NOMO-1 treated with DMSO at 0.1 percent for 48 hours (cell line): ENCODE measurements at regions not wholly inside any gene's neighbourhood (a gene's known extent, or its start where the extent isn't known, plus 50 kb on each side); places are given as distances from the start of the nearest gene placed in this dataset.

Experiments used
- DNase-seq: peaks from one replicate; lab custom pipeline; 2025; ENCODE audit not compliant: unreplicated experiment; lab: John Stamatoyannopoulos, UW

DNA sequence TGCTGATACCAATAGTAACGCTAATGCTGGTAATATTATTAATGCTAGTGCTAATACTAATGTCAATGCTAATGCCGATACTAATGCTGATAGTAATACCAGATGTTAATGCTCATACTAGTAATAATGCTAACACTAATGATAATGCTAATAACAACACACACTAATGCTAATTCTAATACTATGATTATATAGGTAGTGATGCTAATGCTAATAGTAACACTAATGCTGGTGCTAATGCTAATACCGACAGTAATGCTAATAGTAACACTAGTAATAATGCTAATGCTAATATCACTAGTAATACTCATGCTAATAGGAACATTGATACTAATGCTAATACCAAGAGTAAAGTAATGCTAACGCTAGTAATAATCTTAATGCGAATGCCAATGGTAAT, 406.4 kb upstream of the RNF32 start:
- no peak for DNase-seq

GRCh38 chr7:156232931-156233705, 407.5 kb upstream of the RNF32 start:
- DNase-seq = no peak

DNA sequence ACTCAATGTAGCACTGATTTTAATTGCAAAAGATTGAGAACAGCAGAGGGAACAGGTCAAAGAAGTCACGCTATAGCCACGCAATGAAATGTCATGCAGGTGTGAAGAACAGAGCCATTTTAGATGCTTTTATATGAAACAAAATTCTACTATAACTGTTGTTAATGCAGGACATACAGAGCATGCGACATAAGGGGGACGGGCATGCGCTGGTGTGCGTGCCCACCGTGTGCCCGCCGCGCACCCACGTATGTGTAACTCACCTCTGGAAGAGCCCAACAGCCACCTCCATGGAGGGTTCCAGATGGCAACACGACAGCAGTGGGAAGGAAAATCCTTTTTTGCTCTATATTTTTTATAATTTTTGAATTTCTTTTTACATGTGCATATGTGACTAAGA, 410.0 kb upstream of the RNF32 start:
- DNase-seq = no peak

DNA sequence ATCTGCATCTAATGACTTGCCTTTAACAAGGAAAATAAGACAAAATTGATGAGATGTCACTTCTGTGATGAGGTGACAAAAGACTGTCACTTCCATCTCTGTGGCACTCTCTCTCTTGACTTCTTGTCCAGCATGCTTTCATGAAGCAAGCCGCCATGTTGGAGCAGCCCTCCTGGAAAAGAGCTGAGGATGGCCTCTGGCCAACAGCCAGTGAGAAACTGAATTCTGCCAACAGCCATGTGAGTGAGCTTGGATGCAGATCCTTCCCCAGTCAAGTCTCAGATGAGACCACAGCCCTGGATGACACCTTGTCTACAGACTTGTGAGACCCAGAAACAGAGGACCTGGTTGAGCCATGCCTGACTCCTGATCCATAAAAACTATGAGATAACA, 412.6 kb upstream of the SHH start:
- DNase-seq = no peak

GRCh38 chr7:156223935-156224832, 411.9 kb upstream of the SHH start:
- DNase-seq = no peak

DNA sequence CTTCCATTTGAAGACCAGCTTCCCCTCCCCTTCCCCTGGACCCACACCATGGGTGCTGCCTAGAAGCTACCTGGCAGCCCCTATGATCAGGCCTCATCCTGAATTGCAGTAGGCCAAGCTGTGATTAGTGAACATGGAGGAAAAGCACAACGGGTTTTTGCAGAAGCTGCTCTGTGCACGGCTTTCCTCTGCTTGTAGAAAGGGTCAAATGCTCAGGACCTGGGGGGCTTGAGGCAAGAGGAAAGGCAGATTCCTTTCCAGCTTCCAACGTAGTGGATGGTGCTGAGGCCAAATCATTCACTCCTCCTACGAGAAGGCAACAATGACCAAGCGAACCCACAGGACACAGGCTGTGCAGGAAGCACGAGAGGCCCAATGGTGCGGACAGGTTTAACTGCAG, 410.3 kb upstream of the SHH start:
- DNase-seq = no peak

- DNase-seq = no peak
Observed at GRCh38 chr7:156222151-156222550, 409.9 kb upstream of the SHH start.

DNA sequence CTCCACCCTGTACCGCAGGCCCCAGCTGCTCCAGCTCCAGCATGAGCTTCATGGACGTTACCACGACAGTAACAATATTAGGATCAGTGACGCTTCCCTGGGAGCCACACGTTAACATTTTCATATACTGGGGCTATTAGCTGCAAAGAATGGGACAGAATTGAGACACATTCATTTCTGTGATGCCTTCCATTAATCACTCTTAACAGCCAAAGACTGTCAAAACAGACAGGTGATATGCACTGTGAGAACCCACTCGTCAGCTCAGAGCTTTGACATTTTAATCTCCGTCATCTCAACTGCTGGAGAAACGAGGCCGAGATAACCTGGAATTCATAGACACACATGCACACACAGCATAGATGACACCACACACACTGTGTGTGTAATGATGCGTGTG, 408.4 kb upstream of the SHH start:
- DNase-seq = no peak

DNA sequence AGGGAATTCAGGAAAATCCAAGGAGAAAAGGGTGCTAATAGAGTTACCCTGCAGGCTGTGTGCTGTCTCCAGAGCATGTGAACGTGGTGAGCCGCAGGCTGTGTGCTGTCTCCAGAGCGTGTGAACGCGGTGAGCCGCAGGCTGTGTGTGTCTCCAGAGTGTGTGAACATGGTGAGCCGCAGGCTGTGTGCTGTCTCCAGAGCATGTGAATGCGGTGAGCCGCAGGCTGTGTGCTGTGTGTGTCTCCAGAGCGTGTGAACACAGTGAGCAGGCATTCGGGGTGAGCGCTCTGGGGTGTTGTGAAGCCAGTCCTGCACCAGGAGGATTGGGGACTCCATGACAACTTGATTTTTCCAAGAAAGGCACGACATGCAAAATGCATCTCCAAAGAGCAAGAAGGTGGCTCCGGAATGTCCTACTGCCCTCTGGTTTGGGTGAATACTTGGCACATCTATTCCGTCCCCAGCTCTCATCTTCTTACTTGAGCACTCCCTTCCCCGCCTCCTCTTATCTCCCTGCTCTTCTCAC, 407.9 kb upstream of the SHH start:
- DNase-seq = no peak

DNA sequence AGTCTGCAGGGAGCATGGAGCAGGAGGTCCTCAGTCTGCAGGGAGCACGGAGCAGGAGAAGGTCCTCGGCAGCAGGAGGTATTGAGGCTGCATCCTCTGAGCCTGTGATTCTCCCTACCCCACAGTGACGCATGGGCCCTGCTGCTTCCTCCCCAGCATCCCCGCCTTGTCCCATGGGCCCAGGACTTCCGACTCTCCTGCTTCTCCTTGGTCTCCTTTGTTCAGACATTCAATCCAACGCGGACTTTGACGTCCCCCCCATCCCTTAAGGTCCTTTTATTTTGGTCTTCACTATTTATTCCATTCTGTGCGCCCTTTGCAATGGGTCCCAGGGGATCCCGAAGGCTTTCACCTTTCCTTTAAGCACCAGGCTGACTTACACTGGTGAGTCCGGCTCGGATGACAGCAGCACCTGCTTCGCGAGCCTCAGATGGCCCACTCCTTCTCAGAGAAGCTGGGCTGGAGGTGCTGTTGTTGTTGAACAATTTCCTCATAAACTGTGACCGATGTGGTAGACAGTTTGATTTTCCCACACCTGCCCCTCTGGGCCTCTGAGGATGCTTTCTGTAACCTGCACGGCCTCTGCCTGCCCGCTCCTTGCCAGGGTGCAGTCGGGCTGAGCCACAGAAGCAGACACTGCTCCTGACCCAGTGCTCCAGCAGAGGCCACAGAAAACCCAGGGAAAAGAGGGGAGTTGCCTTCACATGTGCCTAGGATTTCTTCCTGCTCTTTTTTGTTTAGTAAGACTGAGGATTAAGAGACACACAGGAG, 407.2 kb upstream of the SHH start:
- DNase-seq = no peak

DNA sequence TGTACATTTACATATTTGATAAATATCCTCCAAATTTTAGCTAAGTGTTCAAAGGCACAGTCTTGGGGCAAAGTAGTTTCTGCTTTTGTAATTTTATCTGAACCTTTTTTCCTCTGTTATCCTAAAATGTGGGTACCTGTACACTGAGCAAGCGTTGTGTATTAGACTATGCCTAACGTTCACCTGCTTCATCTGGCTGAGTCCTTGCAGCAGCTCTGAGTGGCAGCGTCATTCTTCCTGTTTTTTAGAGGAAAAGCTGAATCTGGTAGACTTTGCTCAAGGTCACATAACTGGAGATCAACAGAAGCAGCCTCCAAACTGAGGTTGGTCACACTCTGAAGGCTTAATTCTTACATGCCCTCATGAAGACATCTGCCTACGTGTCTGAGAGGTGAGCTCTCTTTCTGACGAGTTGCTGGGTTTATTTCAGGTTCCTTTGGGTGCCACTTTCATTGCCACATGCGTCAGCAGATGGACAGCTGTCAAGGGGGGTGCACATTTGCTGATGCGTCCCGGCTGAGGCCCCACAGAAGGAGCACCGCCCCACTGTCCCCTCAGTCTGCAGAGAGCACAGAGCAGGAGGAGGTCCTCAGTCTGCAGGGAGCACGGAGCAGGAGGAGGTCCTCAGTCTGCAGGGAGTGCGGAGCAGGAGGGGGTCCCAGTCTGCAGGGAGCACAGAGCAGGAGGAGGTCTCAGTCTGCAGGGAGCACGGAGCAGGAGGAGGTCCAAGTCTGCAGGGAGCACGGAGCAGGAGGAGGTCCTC, 406.5 kb upstream of the SHH start:
- DNase-seq = no peak

- DNase-seq = no peak
Observed at GRCh38 chr7:156217803-156218202, 405.5 kb upstream of the SHH start.

DNA sequence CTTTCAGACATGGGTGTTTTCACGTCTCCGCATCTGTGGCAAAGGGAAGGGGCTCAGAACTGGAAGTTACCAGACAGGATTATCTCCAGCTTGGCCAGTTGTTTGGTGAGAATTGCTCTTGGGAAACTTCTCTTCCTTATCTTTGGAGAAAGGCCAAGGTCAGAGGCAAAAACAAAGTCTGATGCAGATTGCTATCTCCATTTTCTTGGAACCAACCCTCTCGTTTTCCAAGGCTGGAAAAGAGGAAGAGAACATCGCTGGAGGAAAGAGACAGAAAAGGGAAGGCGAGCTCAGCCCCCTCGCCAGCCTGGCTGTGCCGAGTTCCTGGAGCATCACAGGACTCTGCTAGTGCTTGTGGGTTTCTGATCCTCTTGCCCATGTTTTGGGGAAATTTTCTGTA, 396.8 kb upstream of the SHH start:
- no peak for DNase-seq

DNA sequence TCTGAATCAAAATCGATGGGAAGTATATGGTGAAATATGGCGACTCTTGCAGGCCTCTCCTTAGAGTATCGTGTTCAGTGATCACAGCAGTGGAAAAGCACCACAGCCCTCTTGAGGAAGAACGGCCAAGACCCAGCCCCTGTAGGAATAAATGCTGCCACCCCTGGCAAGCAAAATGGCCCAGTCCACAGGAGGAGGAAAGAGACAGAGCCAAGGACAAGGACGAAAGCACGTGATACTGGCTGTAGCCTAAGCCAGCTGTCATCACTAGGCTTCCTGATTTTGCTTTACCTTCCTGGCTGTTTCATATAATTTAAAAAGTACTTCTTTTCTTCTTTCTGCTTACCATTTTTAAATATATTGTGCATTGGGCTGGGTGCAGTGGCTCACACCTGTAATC, 395.0 kb upstream of the SHH start:
- no peak for DNase-seq

GRCh38 chr7:156206174-156206573, 393.9 kb upstream of the SHH start:
- no peak for DNase-seq

DNA sequence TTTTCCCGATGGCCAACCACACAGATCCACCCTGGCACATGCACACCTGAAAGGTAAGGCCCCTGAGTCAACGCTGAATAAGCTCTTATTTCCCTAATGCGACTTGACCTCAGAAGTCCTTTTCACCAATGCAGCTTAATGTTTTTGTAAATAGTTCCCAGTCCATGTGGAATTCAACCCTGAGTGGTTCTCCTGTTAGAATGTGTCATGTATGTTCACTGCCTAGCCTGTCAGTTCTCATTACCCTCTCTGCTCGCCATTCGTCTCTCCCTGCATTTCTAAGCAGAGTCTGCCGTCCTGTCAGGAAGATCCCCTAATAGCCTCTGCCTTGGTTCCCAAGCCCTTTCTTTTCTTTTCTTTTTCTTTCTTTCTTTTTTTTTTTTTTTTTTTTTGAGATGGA, 392.6 kb upstream of the SHH start:
- no peak for DNase-seq

DNA sequence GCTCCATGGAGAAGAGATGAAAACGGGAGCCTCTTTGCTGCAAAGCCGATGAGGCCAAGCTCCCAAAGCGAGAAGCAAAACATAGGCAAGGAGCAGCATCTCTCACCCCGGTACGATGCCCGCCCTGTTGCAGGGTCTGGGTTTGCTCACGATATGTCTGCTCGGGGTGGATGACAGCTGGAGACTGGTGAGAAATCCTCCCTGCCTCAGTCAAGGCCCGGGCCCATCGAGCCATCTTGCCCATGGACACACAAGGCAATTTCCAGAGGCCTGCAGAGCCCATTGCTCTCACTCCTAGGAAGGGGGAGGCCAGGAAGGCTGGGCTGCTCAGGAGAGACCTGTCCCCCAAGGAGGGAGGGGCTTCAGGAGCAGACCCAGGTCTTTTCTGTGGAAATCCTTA, 391.7 kb upstream of the SHH start:
- DNase-seq = no peak

DNA sequence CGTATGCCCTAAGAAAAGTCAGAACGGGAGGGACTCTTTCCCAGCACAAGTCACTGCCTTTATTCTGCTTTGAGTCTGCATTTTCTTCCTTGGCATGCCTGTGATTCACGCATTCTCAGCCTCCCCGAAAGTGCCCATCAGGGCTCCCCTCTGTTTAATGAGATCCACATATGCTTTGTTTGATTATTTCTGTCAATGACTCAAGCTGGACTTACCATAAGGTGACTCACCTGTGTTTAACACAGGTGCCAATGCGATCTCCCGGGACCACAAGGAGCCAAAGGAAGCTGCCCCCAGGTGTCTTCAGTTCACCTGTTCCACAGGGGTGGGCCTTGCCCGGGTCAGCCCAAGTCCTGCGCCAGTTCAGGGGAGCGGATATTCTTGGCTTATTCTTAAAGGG, 386.0 kb upstream of the SHH start:
- no peak for DNase-seq

GRCh38 chr7:156196649-156197048, 384.4 kb upstream of the SHH start:
- peak; percentile 20 for DNase-seq

GRCh38 chr7:156195276-156195675, 383.0 kb upstream of the SHH start:
- no peak for DNase-seq

DNA sequence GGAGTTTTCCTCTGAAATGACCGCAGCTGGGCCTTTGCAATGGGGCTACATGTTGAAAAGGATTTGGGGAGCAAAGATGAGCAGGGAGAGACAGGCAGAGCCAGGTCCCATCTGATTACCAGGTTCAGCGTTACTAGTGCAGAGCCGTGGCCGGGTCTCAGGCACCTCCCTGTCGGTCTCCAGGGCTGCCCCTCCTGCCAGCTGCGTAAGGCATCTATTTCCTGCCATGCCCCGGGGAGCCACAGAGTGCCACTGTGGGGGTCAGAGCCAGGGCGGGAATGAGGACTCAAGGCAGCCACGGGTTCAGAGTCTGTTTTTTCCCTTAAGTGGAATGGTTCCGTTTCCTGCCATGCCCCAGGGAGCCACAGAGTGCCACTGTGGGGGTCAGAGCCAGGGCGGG, 382.6 kb upstream of the SHH start:
- DNase-seq = no peak
